HG02798 (cell line): ENCODE measurements at regions not wholly inside any gene's neighbourhood (a gene's known extent, or its start where the extent isn't known, plus 50 kb on each side); places are given as distances from the start of the nearest gene placed in this dataset.

Experiments
- ATAC-seq: cut with Tn5 transposase; IDR thresholded peaks from one replicate; pipeline ENCODE4 v1.9.1; 2021; ENCODE audit warnings: mild to moderate bottlenecking; ENCODE audit not compliant: unreplicated experiment, poor library complexity

DNA sequence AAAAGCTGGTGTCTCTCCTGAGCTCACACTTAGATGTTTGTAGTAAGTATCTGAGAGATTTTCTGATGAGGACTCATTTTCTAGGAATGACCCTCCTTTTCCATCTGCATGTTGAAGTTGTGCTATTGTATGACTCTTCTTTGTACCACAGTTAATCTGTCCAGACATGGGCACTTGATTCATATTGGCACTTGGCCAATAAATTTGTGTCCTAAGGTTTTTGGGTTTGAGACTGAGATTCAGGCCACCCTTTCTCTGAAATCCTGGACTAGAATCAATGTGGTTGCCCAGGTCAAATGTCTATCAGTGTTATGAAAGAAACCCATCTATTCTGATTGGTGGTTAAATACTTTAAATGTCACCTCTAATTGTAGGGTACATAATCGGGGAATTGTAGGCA is 869.0 kb downstream of the SH3BGRL start:
- ATAC-seq, result no peak

DNA sequence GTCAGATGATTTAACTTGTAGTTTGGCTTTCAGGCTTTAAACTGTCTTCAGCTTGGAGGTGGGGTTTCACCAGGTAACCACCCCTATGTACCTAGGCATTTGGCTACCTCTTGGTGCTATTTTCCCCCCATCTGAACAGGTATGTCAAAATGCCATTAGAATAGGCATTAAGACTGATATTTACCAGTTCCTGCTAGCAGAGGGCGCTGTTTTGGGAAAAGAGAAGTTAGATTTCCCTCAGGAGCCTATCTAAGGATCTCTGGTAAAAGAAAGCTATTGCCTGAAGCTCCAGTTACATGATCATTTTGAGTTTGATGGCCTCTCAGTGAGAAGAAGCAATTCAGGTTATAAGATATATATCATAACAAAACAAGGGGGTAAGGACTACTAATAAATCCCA is 879.1 kb downstream of the SH3BGRL start:
- ATAC-seq, result no peak

DNA sequence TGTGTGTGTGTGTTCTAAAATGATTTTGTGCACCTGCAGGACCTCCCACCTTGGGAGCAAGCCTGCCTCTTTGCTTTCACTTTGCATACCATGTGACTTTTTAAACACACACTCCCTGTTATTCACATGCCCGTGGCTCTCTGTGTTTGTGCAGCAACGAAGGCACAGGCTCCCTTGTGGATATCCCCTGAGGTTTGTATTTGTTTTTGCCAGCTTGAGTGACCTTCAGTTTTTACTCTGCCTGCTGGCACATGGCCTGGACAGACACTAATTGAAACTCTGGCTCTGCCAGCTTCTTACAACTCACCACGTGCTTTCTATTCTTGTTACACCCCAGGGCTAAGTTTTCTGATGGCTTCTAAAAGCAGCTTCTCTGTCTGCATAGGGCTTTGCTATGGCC is 885.8 kb downstream of the SH3BGRL start:
- no peak for ATAC-seq

DNA sequence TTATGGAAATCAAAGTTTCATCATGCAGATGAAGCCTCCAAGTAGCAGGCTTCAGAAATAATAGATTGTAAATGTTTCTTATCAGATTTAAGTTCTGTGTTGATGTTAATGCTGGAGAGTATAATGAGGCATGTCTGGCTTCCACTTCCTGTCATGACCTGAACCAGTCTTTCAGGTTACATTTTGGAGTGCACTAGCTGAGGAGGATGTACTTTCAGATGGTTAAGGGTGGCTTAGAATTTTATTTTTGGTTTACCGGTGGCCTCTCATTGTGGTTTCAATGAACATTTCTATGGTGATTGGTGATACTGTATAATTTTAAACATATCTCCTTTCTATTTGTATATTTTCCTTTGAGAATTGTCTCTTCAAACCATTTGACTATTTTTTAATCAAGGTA is 890.4 kb downstream of the SH3BGRL start:
- no peak for ATAC-seq

DNA sequence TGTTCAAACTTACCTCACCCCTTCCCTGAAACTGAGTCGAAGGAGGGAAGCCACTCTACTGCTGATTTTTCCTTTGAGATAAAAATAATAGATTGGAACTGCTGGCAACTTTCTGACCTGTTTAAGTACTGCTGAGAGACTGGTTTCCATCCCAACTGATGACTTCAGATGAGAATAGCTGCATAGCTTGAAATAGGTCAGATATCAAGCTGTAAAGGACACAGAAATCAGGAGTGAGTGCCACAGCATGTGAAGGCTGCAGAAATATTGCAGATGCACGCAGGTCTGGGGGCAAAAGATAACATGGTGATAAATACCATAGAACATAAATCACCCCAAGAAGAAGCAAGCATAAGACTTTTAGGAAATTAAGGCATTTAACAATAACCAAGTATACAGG is 923.2 kb downstream of the SH3BGRL start:
- ATAC-seq, result no peak

DNA sequence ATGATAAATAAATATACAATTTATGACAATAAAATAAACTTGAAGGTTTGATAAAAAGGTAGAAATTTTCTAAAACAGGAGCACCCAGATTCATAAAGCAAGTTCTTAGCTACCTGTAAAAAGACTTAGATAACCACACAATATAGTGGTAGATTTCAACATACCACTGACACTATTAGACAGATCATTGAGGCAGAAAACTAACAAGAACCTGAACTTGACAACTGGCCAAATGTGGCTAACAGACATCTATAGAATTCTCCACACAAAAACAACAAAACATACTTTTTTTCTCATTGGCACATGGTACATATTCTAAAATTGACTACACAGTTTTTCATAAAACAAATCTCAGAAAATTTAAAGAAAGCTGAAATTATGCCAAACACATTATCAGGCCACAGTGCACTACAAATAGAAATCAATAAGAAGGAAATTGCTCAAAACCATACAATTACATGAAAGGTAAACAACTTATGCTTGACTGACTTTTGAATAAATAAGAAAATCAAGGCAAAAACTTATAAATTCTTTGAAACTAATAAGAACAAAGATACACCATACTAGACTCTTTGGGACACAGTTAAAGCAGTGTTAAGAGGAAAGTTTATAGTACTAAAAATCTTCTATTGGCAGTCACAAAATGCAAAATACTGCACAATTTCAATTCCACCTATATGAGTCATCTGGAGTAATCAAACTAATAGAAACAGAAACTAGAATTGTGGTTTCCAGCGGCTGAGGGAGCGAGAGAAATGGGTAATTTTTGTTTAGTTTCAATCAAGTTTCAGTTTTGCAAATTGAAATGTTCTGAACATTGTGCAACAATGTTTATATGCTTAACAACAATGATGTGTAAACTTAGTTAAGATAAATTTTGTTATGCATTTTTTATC is 925.6 kb downstream of the SH3BGRL start:
- peak; percentile 41 for ATAC-seq

DNA sequence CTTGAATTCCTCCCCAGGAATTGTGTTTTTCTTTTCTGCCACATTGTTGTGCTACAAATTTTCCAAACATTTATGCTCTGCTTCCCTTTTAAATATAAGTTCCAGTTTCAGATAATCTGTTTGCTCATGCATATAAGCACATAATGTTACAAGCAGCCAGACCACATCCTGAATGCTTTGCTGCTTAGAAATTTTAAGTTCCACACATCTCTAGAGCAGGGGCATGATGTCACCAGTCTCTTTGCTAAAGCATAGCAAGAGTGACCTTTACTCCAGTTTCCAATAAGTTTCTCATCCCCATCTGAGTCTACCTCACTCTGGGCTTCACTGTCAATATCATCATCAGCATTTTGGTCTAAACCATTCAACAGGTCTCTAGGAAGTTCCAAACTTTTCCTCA is 932.5 kb downstream of the SH3BGRL start:
- no peak for ATAC-seq

DNA sequence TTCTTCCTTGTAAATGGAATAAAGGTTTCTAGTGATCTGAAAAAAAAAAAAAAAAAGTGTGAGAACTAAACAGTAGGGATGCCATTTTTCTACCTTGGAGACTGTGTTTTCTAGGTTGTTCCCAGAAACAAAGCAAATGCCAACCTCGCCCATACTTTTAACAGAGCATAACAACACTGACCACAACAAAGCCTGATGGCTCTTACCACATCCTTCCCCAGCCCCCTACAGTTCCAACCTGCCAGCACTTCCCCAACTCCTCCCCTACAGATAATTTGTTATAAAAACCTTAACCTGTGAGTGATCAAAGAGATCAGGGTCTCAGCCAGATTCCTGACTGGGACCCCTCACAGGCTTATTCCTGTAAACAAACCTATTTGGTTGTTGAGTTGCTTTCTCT is 940.0 kb downstream of the SH3BGRL start:
- no peak for ATAC-seq

DNA sequence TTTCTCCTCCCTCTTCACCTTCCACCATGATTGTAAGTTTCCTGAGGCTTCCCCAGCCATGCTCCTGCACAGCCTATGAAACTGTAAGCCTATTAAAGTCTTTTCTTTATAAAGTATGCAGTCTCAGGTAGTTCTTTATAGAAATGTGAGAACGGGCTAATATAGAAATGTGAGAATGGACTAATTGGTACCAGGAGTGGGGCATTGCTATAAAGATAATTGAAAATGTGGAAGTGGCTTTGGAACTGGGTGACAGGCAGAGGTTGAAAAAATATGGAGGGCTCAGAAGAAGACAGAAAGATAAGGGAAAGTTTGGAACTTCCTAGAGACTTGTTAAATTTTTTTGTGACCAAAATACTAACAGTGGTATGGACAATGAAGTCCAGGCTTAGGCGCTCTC is 959.3 kb downstream of the SH3BGRL start:
- ATAC-seq, result no peak

DNA sequence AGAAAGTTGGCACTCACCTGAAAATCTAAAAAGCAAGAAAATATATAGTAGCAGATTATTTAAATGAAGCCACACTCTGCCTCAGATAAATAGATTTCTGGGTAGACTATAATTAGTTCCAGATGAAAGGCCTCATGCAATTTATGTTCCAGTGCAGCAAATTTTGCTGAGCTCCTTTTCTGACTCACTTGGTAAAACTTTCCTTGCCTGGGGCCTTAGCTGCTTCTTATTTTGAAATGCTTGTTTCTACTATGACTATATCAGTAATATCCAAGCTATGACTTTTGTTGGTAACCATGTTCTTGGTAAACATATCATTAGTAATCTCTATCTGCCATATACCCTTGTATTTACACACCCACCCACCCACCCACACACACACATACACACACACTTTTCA is 961.8 kb downstream of the SH3BGRL start:
- ATAC-seq, result no peak

DNA sequence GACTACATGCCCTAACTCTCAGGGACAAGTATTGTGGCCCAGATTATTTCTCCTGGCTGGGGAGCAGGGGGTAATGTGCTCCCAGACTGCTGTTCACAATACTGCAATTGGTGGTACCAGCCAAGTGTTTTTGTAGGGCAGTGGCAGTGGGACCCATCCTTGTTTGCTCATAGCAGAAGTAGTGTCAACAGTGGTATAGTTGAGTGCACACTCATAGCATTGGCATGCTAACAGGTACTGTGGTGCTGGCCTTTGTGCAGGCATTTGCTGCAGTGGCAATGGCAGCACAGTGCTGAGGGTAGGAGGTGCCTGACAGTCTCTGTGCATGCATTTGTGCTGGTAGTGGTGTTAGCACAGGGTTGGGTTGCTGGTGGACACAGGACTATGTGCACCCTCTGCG is 995.0 kb downstream of the SH3BGRL start:
- ATAC-seq, result no peak

DNA sequence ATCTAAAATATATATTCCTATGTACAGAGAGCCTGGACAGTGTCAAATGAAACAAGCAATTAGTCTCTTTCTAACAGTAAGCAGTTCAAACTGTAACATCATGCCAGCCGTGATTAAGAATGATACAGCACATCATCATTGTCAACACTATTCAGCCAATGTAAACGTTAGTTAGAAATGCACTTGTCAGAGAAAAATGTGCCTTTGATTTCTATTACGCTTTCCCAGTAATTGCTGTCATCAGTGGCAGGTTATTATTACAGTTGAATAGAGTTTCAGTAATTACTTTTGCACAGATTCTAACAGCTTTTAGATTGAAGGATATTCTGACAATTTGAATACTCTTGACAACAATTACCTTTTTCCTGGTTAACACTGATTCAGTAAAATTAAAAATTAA is 1007.1 kb downstream of the SH3BGRL start:
- ATAC-seq, result no peak

DNA sequence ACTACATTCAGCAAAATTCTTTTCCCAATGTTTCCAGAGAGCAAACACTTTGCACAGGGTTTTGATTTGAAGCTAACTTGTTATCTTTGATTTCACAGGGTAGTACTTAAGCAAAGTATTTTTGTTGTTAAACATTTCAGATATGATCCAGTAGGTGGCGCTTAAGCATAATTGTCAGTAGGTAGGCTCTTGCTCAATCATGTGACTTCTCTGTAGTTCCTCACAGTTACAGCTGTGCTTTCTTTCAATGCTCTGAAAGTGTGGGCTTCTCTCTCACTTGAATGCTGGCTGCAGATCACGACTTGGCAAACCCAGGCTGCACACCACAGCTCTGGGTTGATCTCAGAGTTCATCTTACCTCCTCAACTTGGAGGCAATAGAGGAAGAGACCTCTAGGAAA is 1016.5 kb downstream of the SH3BGRL start:
- ATAC-seq, result peak; percentile 69

DNA sequence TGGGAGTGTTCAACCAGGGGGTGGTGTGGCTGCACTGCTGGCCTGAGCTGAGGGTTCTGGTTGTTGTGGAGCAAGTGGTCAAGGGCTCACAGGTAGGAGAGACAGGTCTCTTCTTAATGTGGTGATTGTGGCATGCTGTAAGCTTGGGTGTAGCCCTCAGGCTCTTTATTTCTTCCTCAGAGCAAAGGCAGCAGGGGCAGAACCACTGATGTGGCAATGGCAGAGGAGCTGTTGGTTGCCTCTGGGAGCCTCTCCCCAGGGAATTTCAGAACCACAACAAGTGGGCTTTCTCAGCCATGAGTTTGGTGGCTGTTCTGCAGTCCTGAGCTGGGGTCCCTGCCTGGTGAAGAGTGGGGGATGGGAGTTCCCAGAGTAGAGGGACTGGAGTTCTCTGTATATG is 1017.2 kb downstream of the SH3BGRL start:
- no peak for ATAC-seq

DNA sequence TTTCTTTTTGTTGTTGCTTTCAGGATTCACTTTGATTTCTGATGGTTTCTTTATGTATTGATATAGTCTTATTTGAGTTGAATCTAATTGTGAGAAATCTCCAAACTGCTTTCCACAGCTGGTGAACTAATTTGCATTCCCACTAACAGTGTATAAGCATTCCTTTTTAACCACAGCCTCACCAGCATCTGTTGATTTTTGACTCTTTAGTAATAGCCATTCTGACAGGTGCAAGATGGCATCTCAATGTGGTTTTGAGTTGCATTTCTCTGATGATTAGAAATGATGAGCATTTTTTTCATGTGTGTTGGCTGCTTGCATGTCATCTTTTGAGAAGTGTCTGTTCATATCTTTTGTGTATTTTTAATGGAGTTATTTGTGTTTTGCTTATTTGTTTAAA is 1023.1 kb downstream of the SH3BGRL start:
- no peak for ATAC-seq

DNA sequence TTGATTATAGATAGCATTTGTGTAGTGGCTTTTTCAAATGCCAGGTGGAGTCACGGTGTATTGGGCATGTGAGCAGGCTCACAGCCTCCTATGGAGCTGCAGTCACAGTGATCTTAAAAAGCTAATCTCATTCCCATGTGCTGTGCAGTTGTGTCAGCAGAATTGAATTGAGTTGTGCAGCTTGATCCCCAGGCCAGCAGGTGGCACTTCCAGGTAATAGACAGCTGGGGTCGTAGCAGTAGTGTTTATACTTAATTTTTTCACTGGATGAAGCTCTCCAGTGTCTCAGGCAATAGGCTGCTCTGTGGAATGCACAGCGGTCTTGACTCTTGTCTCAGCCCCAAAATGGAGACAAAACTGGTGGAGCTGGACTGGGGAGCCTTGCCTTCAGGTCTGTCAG is 1028.1 kb downstream of the SH3BGRL start:
- ATAC-seq, result no peak

DNA sequence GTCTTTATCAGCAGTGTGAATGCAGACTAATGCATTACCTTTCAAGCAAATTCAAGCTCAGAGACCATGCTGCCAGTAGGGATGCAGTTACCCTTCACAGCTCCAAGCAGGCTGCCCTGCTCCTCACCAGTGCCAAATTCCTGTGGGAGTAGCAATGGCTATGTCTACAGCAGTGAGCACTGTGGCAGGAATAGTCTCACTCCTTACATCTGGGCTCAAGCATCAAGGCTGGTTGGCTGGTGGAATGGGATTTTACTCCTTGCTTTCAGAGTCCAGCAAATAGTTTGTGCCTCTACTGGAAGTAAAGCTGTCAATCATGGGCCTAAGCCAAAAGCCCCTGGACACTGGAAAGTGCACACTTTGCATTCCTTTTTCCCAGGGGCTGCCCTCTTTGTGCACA is 1030.8 kb downstream of the SH3BGRL start:
- no peak for ATAC-seq

DNA sequence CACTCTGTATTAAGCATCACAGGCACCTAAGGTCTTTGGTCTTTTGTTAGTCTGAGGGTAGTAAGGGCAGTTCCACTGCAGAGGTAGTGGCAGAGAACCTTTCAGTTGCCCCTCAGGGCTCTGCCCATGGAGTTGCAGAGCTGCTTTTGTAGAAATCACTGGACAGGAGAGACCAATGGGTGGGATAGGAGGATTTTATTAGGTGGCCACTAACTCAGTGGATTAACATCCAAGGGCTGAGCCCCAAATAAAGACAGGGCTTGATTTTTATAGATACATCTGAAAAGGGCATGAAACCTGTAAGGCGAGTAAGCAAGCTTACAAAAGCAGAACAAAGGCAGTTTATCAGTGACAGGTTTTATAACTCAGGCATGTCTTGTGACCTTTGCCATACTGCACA is 1035.4 kb downstream of the SH3BGRL start:
- no peak for ATAC-seq
